Ovary (tissue), 7 donors: ENCODE measurements at regions not wholly inside any gene's neighbourhood (a gene's known extent, or its start where the extent isn't known, plus 50 kb on each side); places are given as distances from the start of the nearest gene placed in this dataset.

Experiments used
- DNase-seq, 5 donors: peaks; one replicate each; pipeline ENCODE4 v3.0.0-alpha.2; 2019 to 2020
- H3K27ac ChIP-seq, 2 donors: fragments of 200-600 bp; one replicate each; pipeline versions ENCODE4 v1.5.1 to v1.8.0; 2019 to 2022
- H3K27me3 ChIP-seq: fragments of 200-600 bp; one replicate; pipeline ENCODE4 v1.8.0; 2022
- H3K36me3 ChIP-seq: fragments of 200-600 bp; sonication (generic); one replicate; pipeline ENCODE4 v1.5.1; 2019
- H3K4me1 ChIP-seq: one replicate; pipeline ENCODE4 v1.8.1; 2013; ENCODE audit warnings: mild to moderate bottlenecking, moderate library complexity; ENCODE audit not compliant: insufficient read depth
- H3K4me3 ChIP-seq: fragments of 200-600 bp; sonication (generic); one replicate; pipeline ENCODE4 v1.5.1; 2017
- H3K9me3 ChIP-seq, 2 donors: fragments of 200-600 bp in 1 of 2; sonication (generic) in 1 of 2; one replicate each; pipeline versions ENCODE4 v1.5.1 to v1.8.1; 2013 to 2019; ENCODE audit warnings: mild to moderate bottlenecking in 1 of 2, moderate library complexity in 1 of 2
- EP300 ChIP-seq: sonication (generic); formaldehyde crosslinking; IDR thresholded peaks from one replicate; pipeline ENCODE4 v1.6.1; 2017; ENCODE audit warnings: antibody characterized with exemption
- POLR2A ChIP-seq: fragments of 450-650 bp; IDR thresholded peaks from one replicate; pipeline ENCODE4 v1.6.1; 2017; ENCODE audit warnings: antibody characterized with exemption, mild to moderate bottlenecking, moderate library complexity
- WGBS, 3 donors: extraction: QIAGEN DNeasy Blood & Tissue Kit in 1 of 3; methylation state at CpG; one replicate each; pipeline versions ENCODE4 v1.1.5 to v1.1.7; 2013 to 2017; 5-methylcytosine and 5-hydroxymethylcytosine counted together
- intact Hi-C, 4 donors: fragments of 100-400 bp; cut with DNase I; formaldehyde crosslinking; loops; one replicate each; pipeline versions ENCODE4 v1.11.0 to v1.15.1; 2022 to 2023
- TF ChIP-seq, protein P1 (sequence below), 3 donors: fragments of 450-650 bp in 2 of 3; fragments of 200-600 bp in 1 of 3; IDR thresholded peaks; one replicate each; pipeline versions ENCODE4 v1.5.1 to v1.8.0; 2016 to 2022; ENCODE audit warnings: antibody characterized with exemption in 3 of 3, mild to moderate bottlenecking in 1 of 3
- donor health status: DM: no; HTN: no; CAD: no; lungs with moderate emphysema.
- donor health status: DM: no; HTN: no; CAD: no.
- donor health status: Bipolar disorder and iron deficiency.
- donor health status: DM: no; HTN: no; CAD: no.
- donor health status: DM: yes; HTN: yes; CAD: no.

DNA sequence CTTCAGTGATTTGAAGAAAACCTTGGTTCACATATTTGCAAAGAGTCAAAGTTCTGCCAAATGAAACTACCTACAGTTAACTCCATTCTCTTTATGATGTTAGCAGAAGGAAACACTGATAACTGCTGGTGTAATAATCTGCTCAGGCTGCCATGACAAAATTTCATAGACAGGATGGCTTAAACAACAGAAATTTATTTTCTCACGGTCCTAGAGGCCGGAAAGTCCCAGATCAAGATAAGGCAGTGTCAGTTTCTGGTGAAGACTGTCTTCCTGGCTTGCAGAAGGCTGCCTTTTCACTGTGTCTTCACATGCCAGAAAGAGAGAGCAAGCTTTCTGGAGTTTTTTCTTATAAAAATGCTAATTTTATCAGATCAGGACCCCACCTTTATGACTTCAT, 102.4 kb upstream of the PARP8 start:
- WGBS, 3 donors, result 20 to 47% (median 22%) methylated on average over 2 of the region's 2 CpGs
- no peak for DNase-seq
- no peaks in the 10 kb centered on the region for H3K9me3 ChIP-seq
- H3K36me3 ChIP-seq, result no peaks in the 10 kb centered on the region
- intact Hi-C loops, result no loop called here
- no peak overlapping the region for H3K4me3 ChIP-seq
- H3K4me1 ChIP-seq, result no peaks in the 10 kb centered on the region
- TF ChIP-seq POLR2A, result no peak
- TF ChIP-seq, protein P1, sequence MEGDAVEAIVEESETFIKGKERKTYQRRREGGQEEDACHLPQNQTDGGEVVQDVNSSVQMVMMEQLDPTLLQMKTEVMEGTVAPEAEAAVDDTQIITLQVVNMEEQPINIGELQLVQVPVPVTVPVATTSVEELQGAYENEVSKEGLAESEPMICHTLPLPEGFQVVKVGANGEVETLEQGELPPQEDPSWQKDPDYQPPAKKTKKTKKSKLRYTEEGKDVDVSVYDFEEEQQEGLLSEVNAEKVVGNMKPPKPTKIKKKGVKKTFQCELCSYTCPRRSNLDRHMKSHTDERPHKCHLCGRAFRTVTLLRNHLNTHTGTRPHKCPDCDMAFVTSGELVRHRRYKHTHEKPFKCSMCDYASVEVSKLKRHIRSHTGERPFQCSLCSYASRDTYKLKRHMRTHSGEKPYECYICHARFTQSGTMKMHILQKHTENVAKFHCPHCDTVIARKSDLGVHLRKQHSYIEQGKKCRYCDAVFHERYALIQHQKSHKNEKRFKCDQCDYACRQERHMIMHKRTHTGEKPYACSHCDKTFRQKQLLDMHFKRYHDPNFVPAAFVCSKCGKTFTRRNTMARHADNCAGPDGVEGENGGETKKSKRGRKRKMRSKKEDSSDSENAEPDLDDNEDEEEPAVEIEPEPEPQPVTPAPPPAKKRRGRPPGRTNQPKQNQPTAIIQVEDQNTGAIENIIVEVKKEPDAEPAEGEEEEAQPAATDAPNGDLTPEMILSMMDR (IDR thresholded peaks at IDR 0.05), result no peak
- no peak for TF ChIP-seq EP300
- no peaks in the 10 kb centered on the region for H3K27me3 ChIP-seq
- no peak overlapping the region for H3K27ac ChIP-seq

DNA sequence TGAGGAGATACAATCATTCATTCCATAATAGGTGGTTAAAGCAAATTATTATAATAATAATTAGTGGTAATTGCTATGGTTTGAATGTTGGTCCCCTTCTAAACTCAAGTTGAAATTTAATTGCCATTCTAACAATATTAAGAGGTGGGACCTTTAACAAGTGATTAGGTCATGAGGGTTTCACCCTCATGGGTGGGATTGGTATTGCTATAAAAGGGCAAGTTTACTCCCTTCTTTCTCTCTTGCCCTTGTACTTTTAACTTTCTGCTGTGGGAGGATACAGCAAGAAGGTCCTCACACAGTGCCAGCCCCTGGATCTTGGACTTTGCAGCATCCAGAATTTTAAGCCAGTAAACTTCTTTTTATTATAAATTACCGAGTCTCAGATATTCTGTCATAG, 101.9 kb upstream of the PARP8 start:
- Histone ChIP-seq H3K36me3 (no peaks in the 10 kb centered on the region), H3K4me3 (no peak overlapping the region), H3K27me3 (no peaks in the 10 kb centered on the region), H3K27ac (no peak overlapping the region), H3K9me3 (no peaks in the 10 kb centered on the region), H3K4me1 (no peaks in the 10 kb centered on the region)
- TF ChIP-seq EP300, result no peak
- TF ChIP-seq, protein P1 (IDR thresholded peaks at IDR 0.05), result no peak
- DNase-seq, result no peak
- intact Hi-C loops, result no loop called here
- WGBS, 3 donors, result 65 to 81% (median 71%) methylated on average over 1 of the region's 1 CpG

DNA sequence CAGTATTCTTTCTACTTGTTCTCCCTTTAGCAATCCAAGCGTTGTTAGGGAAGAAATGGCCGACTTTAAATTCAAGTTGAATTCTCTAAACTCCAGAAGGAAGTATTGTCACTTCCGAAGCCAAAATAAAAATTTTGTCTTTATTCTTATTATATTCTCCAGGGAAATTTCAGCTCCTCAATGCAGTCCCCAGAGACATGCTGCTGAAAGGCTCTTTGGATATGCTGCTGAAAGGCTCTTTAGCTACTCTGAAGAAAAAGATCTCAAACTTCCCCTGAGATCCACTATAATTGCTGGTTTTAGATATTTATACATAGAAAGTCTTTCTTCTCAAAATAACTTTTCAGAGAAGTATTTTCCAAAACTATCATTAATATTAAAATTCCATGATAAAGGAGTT, 92.3 kb upstream of the PARP8 start:
- H3K4me3 ChIP-seq, result no peak overlapping the region
- H3K27me3 ChIP-seq, result no peaks in the 10 kb centered on the region
- TF ChIP-seq POLR2A (no peak), EP300 (no peak)
- TF ChIP-seq, protein P1 (IDR thresholded peaks at IDR 0.05), result no peak
- DNase-seq, result no peak
- no peak overlapping the region for H3K27ac ChIP-seq
- H3K9me3 ChIP-seq, result no peaks in the 10 kb centered on the region
- intact Hi-C loops, result no loop called here
- WGBS, 3 donors, result 52 to 66% (median 55%) methylated on average over 3 of the region's 3 CpGs
- H3K4me1 ChIP-seq, result no peaks in the 10 kb centered on the region
- no peaks in the 10 kb centered on the region for H3K36me3 ChIP-seq

DNA sequence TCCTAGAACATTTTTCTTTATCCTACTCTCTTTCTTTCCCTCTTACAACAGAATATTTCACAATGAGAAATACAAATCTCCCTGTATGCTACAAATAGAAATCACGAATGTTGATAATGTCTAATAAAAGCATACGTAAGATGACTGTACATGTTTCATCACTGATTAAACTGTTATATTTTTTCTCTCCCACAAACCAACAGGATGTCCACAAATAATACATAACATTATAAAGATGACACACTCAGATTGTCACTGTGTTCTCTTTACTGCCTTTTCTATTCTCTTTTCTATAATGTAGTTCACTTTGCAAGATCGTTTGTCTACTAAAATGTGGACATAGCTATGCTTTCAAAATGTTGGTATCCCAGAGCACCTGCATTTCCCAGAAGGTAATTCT, 90.7 kb upstream of the PARP8 start:
- Histone ChIP-seq H3K27ac (no peak overlapping the region), H3K4me1 (no peaks in the 10 kb centered on the region), H3K9me3 (no peaks in the 10 kb centered on the region), H3K36me3 (no peaks in the 10 kb centered on the region), H3K27me3 (no peaks in the 10 kb centered on the region), H3K4me3 (no peak overlapping the region)
- WGBS, 3 donors, result 25 to 50% (median 30%) methylated on average over 3 of the region's 3 CpGs
- TF ChIP-seq POLR2A (no peak), EP300 (no peak)
- TF ChIP-seq, protein P1 (IDR thresholded peaks at IDR 0.05), result no peak
- DNase-seq, result no peak
- intact Hi-C loops, result no loop called here

DNA sequence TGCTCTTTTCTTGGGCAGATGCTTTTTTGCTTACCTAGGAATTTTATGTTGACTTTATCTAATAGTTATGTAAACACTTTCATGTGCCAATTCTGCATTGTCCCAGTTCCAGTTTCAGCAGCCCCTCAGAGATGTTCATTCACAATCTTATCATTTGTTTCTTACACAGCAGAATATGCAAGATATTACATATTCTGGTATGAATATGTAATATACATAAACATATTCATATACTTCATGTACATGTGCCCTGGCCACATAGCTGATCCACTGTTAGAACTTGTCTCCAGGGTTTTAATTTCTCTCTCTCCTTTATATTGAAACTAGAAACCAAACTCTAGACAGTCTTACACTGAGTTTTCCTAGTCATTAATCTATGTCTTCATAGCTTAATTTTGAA, 90.2 kb upstream of the PARP8 start:
- no peak for TF ChIP-seq EP300
- TF ChIP-seq, protein P1 (IDR thresholded peaks at IDR 0.05), result no peak
- no peak for TF ChIP-seq POLR2A
- Histone ChIP-seq H3K36me3 (no peaks in the 10 kb centered on the region), H3K27ac (no peak overlapping the region), H3K9me3 (no peaks in the 10 kb centered on the region), H3K4me1 (no peaks in the 10 kb centered on the region), H3K27me3 (no peaks in the 10 kb centered on the region), H3K4me3 (no peak overlapping the region)
- DNase-seq, result no peak
- intact Hi-C loops, result no loop called here
